ENCODE measurements at regions not wholly inside any gene's neighbourhood (a gene's known extent, or its start where the extent isn't known, plus 50 kb on each side); places are given as distances from the start of the nearest gene placed in this dataset.

DNA sequence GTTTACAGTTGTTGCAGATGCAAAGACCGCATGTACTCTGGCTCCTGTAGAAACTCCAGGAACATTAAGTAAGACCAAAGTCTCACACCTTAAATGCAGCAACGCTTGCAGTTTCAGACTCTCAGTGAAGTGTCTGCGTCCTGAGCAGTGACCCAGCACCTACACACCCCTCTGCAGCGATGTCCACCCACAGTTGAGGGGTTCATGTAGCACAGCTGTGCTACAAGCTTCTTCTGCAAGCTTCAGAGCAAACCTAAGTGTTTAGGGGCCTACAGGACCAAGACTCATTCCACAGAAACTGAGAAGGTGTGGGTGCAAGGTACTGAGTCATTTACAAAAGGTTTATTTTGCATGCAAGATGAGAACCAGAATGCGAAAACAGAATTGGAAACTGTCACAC, 191.0 kb downstream of the IRX2 start:
- H3K4me3 ChIP-seq (replicated peaks; ENCODE audit: low read depth, low read length) = no peak overlapping the region
- TF ChIP-seq CTCF (IDR thresholded peaks at IDR 0.05; ENCODE audit: low read depth, low read length, missing control alignments) = no peak
- DNase-seq (ENCODE audit: extremely low read depth, low read depth) = no peak

GRCh38 chr5:2557435-2557834, 194.0 kb downstream of the IRX2 start:
- DNase-seq (ENCODE audit: extremely low read depth, low read depth) = no peak
- TF ChIP-seq CTCF (IDR thresholded peaks at IDR 0.05; ENCODE audit: low read depth, low read length, missing control alignments) = no peak
- no peak overlapping the region for H3K4me3 ChIP-seq (replicated peaks; ENCODE audit: low read depth, low read length)

DNA sequence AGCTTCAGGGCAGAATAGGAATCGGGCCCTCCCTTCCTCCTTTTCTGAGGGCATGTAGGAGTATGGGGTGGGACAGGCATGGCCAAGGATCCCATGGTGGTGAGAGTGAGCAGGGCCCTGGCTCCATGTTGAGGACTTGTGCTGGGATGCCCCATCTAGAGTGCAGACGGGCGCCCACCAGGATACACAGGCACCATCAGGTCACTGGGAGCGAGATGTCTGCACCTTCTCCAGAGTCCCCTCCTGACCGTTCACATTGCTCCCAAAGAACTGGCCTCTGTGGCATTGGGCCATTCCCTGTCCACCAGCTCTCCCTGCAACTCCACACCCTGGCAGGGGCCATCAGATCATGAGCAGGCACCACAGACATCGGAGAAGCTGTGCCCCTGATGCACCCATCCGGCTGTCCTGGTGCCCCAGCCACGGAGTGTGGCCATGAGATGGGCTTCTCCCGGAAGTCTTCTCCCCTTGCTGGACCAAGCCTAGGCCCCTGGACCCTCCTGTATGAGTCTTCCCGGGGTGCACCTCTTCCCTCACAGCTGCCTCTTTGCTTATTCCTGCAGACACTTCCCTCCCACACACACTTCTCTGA, 195.0 kb downstream of the IRX2 start:
- no peak overlapping the region for H3K4me3 ChIP-seq (replicated peaks; ENCODE audit: low read depth, low read length)
- DNase-seq (ENCODE audit: extremely low read depth, low read depth) = no peak
- no peak for TF ChIP-seq CTCF (IDR thresholded peaks at IDR 0.05; ENCODE audit: low read depth, low read length, missing control alignments)

DNA sequence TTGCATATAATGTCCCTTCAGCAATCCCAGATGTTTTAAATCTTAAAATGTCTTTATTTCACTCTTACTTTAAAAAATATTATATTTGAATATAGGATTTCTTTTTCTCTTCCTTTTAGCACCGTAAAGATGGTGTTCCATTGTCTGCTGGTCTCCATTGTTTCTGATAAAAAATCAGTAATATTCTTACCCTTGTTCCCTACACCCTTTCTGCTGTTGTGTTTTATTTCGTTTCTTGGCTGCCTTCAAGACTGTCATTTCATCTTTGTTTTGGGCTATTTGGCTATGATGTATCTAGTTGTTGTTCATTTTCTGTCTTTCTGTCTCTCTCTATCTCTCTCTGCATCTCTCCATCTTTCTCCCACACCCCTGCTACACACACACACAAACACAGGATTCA, 197.9 kb downstream of the IRX2 start:
- H3K4me3 ChIP-seq (replicated peaks; ENCODE audit: low read depth, low read length) = no peak overlapping the region
- no peak for TF ChIP-seq CTCF (IDR thresholded peaks at IDR 0.05; ENCODE audit: low read depth, low read length, missing control alignments)
- no peak for DNase-seq (ENCODE audit: extremely low read depth, low read depth)

GRCh38 chr5:2550509-2550908, 201.0 kb downstream of the IRX2 start:
- TF ChIP-seq CTCF (IDR thresholded peaks at IDR 0.05; ENCODE audit: low read depth, low read length, missing control alignments) = no peak
- no peak overlapping the region for H3K4me3 ChIP-seq (replicated peaks; ENCODE audit: low read depth, low read length)
- no peak for DNase-seq (ENCODE audit: extremely low read depth, low read depth)

- H3K4me3 ChIP-seq (replicated peaks; ENCODE audit: low read depth, low read length) = no peak overlapping the region
- DNase-seq (ENCODE audit: extremely low read depth, low read depth) = no peak
- no peak for TF ChIP-seq CTCF (IDR thresholded peaks at IDR 0.05; ENCODE audit: low read depth, low read length, missing control alignments)
These were observed 201.6 kb downstream of the IRX2 start for GRCh38 chr5:2549900-2550299.

- no peak overlapping the region for H3K4me3 ChIP-seq (replicated peaks; ENCODE audit: low read depth, low read length)
- no peak for TF ChIP-seq CTCF (IDR thresholded peaks at IDR 0.05; ENCODE audit: low read depth, low read length, missing control alignments)
- DNase-seq (ENCODE audit: extremely low read depth, low read depth) = no peak
These were observed 202.1 kb downstream of the IRX2 start for GRCh38 chr5:2549354-2549753.
